Peyer's patch (tissue), 4 donors: ENCODE measurements at regions not wholly inside any gene's neighbourhood (a gene's known extent, or its start where the extent isn't known, plus 50 kb on each side); places are given as distances from the start of the nearest gene placed in this dataset.

Source experiments
- POLR2A ChIP-seq, 2 donors: fragments of 450-650 bp; IDR thresholded peaks; one replicate each; pipeline ENCODE4 v1.5.1; 2017; ENCODE audit warnings: antibody characterized with exemption in 2 of 2, mild to moderate bottlenecking in 2 of 2, moderate library complexity in 2 of 2
- TF ChIP-seq, protein P1 (sequence below), 6 experiments: fragments of 450-650 bp in 4 of 6; fragments of 200-600 bp in 2 of 6; sonication (generic) in 1 of 6; IDR thresholded peaks; one replicate each; pipeline ENCODE4 v1.5.1; 2017 to 2019; ENCODE audit warnings: antibody characterized with exemption in 6 of 6, mild to moderate bottlenecking in 3 of 6, moderate library complexity in 1 of 6

DNA sequence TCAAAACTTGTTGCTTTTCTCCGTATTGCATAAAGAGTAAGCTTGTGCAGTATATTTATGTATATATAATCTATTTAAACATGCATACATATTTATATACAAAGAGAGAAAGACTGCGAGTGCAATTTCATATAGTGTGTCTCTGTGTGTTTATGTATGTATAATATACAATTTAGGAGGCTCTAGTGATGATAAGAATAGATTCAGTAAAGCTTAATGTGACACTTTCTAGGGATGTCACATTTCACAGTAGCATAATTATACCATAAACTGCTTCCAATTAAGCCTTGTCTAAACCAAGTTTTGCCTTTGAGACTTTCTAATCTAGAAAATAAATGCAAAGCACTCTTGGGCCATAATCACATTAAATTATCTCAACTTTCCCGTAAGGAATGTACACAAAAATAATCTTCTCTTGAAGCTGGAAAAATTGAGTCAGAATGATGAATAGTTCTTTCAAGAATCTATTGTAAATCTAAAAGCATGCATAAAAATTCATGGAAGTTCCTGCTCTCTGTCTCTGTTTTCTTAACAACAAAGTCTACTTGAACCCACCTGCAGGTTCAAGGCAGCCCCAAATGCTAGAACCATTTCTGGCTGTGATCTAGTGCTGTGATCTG is 114.1 kb upstream of the NPY2R start:
- TF ChIP-seq, protein P1, sequence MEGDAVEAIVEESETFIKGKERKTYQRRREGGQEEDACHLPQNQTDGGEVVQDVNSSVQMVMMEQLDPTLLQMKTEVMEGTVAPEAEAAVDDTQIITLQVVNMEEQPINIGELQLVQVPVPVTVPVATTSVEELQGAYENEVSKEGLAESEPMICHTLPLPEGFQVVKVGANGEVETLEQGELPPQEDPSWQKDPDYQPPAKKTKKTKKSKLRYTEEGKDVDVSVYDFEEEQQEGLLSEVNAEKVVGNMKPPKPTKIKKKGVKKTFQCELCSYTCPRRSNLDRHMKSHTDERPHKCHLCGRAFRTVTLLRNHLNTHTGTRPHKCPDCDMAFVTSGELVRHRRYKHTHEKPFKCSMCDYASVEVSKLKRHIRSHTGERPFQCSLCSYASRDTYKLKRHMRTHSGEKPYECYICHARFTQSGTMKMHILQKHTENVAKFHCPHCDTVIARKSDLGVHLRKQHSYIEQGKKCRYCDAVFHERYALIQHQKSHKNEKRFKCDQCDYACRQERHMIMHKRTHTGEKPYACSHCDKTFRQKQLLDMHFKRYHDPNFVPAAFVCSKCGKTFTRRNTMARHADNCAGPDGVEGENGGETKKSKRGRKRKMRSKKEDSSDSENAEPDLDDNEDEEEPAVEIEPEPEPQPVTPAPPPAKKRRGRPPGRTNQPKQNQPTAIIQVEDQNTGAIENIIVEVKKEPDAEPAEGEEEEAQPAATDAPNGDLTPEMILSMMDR (IDR thresholded peaks at IDR 0.05) = no peak
- no peak for TF ChIP-seq POLR2A (IDR thresholded peaks at IDR 0.05)
